ENCODE measurements at regions not wholly inside any gene's neighbourhood (a gene's known extent, or its start where the extent isn't known, plus 50 kb on each side); places are given as distances from the start of the nearest gene placed in this dataset.
"Not testable (repeated sequence)": the region's sequence is repeated elsewhere in the genome, so short reads cannot be mapped to it uniquely, and the experiment has no call there.

DNA sequence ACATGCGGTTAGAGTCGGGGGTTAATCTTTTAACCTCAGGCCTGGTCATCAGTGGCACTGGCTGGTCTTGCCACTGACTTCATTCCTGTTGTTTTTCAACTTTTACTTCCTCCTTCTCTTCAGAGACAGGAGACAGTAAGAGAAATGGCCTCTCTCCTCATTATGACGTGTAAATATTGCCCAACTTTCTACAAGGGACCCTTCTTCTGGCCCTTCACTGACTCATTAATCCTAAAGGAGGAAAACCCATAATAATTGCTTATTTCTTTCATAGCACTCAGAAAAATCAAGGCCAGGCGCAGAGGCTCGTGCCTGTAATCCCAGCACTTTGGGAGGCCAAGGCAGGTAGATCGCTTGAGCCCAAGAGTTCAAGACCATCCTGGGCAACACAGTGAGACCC lies 89.3 kb upstream of the SLC1A4 start:
- not testable (repeated sequence) for DNase-seq (ENCODE audit: extremely low spot score, insufficient read length, low read depth); FAIRE-seq

DNA sequence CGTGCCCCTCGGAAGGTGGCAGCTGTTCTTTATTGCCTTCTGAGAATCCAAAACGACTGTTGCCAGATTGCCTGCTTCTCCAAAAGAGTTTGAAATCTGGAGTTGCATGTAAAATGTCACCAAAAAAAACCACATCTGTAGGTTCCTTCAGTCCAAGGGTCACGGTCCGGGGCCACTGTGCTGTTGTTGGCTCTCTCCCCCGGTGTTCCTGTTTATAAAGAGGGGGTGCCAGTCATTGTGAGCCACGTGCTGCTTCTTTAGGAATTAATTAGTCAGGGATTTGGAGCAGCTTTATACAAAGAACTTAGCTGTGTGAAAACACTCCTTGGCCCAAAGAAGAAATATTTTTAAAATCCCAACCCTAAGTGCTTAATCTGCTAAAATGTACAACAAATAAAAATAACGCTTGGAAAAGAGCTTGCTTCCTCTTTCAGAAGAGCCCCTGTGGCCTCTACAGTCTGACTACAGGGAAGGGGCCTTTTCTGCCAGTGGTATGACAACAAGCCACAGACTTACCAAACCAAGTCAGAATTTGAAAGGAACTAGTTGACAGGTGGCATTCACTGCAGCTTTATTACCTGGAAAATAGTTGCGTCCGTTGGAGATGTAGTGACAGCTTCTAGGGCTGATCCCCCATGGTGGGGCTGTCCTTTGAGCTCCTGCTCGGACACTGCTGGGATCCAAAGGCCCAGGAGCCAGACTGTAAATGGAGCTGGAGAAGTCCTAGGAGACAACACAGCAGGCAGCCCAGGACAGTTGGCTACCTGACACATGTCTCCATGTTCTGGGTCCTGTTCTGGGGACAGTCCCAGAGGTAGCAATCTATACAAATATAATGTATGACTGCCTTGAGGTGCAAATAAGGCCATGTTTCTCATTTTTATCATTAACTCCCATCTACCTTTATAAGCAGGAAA lies 84.5 kb upstream of the SLC1A4 start:
- DNase-seq (ENCODE audit: extremely low spot score, insufficient read length, low read depth): no peak
- no peak for FAIRE-seq

GRCh38 chr2:64905338-64906024 lies 83.7 kb upstream of the SLC1A4 start:
- DNase-seq (ENCODE audit: extremely low spot score, insufficient read length, low read depth): no peak
- FAIRE-seq: no peak

GRCh38 chr2:64906853-64907536 lies 82.2 kb upstream of the SLC1A4 start:
- DNase-seq (ENCODE audit: extremely low spot score, insufficient read length, low read depth): no peak
- FAIRE-seq: no peak

GRCh38 chr2:64908406-64908805 lies 80.8 kb upstream of the SLC1A4 start:
- no peak for DNase-seq (ENCODE audit: extremely low spot score, insufficient read length, low read depth)
- FAIRE-seq: no peak

- no peak for DNase-seq (ENCODE audit: extremely low spot score, insufficient read length, low read depth)
- no peak for FAIRE-seq
Measured at GRCh38 chr2:64910523-64910922, 78.7 kb upstream of the SLC1A4 start.

- DNase-seq (ENCODE audit: extremely low spot score, insufficient read length, low read depth) (no peak), FAIRE-seq (no peak)
Measured at GRCh38 chr2:64910972-64911433, 78.2 kb upstream of the SLC1A4 start.

DNA sequence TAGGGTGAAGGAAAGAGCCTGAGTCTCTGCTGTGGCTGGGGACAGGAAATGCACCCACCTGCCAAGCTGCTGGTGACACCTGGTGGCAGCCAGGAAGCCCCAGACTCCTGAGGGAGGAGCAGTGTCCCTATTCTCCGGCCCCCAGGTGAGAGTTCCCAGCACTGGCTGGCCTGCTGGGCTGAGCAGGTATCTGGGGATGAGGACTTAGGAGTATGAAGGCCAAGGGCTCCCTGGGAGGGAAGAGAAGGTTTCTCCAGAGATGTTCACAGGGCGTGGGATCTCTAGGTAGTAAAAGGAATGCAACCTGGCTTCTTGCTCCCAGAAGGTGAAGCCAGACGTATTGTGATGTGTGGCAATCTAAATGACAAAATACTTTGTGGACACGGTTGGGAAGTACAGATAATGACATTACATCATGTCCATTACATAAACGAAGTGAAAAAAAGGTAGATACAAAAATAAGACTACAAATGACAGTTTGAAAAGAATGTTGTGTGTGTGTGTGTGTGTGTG lies 75.8 kb upstream of the SLC1A4 start:
- DNase-seq (ENCODE audit: extremely low spot score, insufficient read length, low read depth) (no peak), FAIRE-seq (peak; percentile 29)

DNA sequence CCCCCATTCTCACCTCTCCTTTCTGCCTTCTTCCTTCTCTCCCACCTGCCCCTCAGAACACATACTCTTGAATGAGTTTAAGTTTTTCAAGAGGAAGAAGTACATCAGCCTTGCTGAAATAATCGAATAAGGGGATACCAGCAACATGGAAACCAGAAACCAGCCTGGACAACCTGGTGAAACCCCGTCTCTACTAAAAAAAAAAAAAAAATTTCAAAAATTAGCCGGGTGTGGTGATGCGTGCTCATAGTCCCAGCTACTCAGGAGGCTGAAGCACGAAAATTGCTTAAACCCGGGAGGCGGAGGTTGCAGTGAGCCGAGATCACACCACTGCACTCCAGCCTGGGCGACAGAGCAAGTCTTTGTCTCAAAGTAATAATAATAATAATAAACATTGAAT lies 75.0 kb upstream of the SLC1A4 start:
- no peak for DNase-seq (ENCODE audit: extremely low spot score, insufficient read length, low read depth)
- peak; percentile 60 for FAIRE-seq

- no peak for DNase-seq (ENCODE audit: extremely low spot score, insufficient read length, low read depth)
Measured at GRCh38 chr2:64914735-64915509, 74.3 kb upstream of the SLC1A4 start.

GRCh38 chr2:64915510-64915900 lies 73.7 kb upstream of the SLC1A4 start:
- FAIRE-seq (no peak), DNase-seq (ENCODE audit: extremely low spot score, insufficient read length, low read depth) (no peak)

More at GRCh38 chr2:64914735-64915509, 74.3 kb upstream of the SLC1A4 start:
- FAIRE-seq: peak; percentile 93

GRCh38 chr2:64918220-64918886 lies 70.8 kb upstream of the SLC1A4 start:
- FAIRE-seq (no peak), DNase-seq (ENCODE audit: extremely low spot score, insufficient read length, low read depth) (no peak)

DNA sequence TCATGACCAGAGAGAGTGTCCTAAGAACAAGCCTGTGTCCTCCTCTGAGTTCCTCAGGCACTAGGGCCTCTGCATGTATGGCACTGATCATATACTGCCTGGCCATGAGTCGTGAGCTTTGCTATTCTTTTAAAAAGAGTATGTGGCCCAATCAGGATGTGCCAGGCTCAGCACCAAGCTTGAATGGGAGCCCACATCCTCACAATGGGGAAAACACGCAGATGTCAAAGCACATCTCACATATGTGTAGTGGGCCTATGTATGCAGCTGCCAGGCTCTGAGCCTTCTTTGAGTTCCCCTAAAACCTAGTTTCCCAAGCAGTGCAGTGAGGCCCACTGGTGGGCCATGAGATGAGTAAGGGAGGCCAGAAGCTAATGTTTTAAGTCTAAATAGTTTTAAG lies 69.9 kb upstream of the SLC1A4 start:
- FAIRE-seq (no peak), DNase-seq (ENCODE audit: extremely low spot score, insufficient read length, low read depth) (no peak)

- DNase-seq (ENCODE audit: extremely low spot score, insufficient read length, low read depth) (no peak), FAIRE-seq (no peak)
Measured at GRCh38 chr2:64922482-64923384, 66.5 kb upstream of the SLC1A4 start.

GRCh38 chr2:64923385-64923710 lies 65.9 kb upstream of the SLC1A4 start:
- no peak for DNase-seq (ENCODE audit: extremely low spot score, insufficient read length, low read depth)
- FAIRE-seq: no peak

- DNase-seq (ENCODE audit: extremely low spot score, insufficient read length, low read depth) (no peak), FAIRE-seq (peak; percentile 51)
Measured at GRCh38 chr2:64924170-64924934, 64.8 kb upstream of the SLC1A4 start.

- FAIRE-seq: not testable (repeated sequence)
Measured at GRCh38 chr2:64925930-64926722, 63.1 kb upstream of the SLC1A4 start.

More at GRCh38 chr2:64925930-64926722, 63.1 kb upstream of the SLC1A4 start:
- DNase-seq (ENCODE audit: extremely low spot score, insufficient read length, low read depth): not testable (repeated sequence)
